ENCODE measurements at regions not wholly inside any gene's neighbourhood (a gene's known extent, or its start where the extent isn't known, plus 50 kb on each side); places are given as distances from the start of the nearest gene placed in this dataset.

GRCh38 chr9:89659473-89659872 is 54.7 kb downstream of the GADD45G start:
- TF ChIP-seq CTCF (IDR thresholded peaks at IDR 0.05): no peak
- H3K4me3 ChIP-seq: no peak overlapping the region
- no peaks in the 10 kb centered on the region for H3K36me3 ChIP-seq
- no peak overlapping the region for H3K27ac ChIP-seq
- intact Hi-C loops (cut with DNase I): no loop called here
- no peaks in the 10 kb centered on the region for H3K27me3 ChIP-seq
- no peak overlapping the region for H3K9ac ChIP-seq (ENCODE audit: low read depth in 2 of 2, low read length in 2 of 2)
- no peak for DNase-seq
- H3K9me3 ChIP-seq: no peaks in the 10 kb centered on the region
- H3K4me1 ChIP-seq: peaks cover 16% of the 10 kb centered on the region

DNA sequence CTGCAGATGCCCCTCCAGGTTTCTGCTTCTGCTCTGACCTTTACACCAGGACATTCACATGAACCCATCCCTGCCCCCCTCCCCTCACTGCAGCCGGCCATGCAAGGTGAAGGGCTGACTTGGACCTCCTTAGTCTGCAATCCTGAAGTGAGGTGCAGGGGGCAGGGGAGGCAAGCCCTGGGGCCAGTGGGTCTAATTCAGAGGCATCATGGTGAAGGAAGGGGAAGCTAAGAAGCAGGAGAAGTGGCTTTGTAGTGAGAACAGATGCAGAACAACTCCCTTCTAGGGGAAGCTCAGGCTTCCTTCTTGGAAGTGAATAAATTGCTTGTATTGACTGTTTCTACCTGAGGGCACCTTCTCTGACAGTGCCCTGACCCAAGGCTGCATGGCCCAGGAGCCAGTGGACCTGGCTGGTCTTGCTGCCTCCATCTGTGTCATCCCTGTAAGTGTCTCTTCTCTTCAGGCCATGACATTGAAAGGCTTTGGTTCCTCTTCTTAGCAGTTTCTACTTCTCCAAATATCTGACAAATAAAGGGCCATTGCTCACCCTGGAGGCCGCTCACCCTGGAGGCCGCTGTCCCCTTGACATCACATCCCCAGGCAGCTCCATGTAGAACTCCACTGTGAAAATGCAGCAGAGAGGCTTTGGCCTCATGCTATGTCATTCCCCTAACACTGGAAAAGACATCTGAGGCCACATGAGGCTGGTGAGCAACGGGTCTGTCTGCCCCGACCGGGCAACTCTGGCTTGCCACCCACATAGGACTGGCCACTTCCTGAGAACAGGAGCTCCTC is 55.3 kb downstream of the GADD45G start:
- intact Hi-C loops (cut with DNase I): no loop called here
- Histone ChIP-seq H3K9ac (ENCODE audit: low read depth in 2 of 2, low read length in 2 of 2) (no peak overlapping the region), H3K36me3 (no peaks in the 10 kb centered on the region), H3K27me3 (no peaks in the 10 kb centered on the region), H3K4me3 (no peak overlapping the region), H3K27ac (no peak overlapping the region), H3K4me1 (peaks cover 16% of the 10 kb centered on the region), H3K9me3 (no peaks in the 10 kb centered on the region)
- no peak for TF ChIP-seq CTCF (IDR thresholded peaks at IDR 0.05)
- DNase-seq: no peak

DNA sequence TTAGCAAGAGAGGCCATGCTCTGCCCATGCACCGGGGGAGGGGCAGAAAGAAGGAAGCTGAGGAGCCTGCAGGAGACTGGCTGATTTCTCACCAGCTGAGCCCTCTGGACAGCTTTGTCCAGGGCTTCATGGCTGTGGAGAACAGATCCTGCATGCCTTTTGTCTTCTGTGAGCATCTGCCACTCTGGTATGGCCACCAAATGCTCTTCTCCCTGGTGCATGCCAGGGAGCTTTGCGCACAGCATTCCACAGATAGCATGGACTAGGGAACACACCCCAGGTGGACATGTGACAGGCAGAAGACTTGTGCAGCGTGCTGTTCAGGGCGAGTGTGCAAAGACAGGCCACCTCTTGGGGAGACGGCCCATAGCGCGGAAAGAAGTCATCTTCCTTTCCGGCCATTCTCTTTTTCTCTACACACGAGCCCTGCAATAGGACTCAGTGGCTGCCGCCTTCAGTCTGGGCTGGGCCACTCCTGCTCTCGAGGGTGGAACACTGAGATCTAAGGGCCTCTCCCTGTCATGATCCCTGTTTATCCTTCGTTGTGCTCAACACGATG is 56.7 kb downstream of the GADD45G start:
- H3K4me1 ChIP-seq: peaks cover 16% of the 10 kb centered on the region
- no peaks in the 10 kb centered on the region for H3K27me3 ChIP-seq

GRCh38 chr9:89661956-89662717 is 57.3 kb downstream of the GADD45G start:
- Histone ChIP-seq H3K9ac (ENCODE audit: low read depth in 2 of 2, low read length in 2 of 2) (peak overlapping the region in 1 of 2 donors; percentile 43), H3K9me3 (no peaks in the 10 kb centered on the region), H3K4me1 (peaks cover 16% of the 10 kb centered on the region), H3K27me3 (no peaks in the 10 kb centered on the region), H3K4me3 (peak overlapping the region; percentile 22), H3K27ac (peak overlapping the region; percentile 65), H3K36me3 (no peaks in the 10 kb centered on the region)
- intact Hi-C loops (cut with DNase I): no loop called here
- peak; percentile 100 for DNase-seq
- TF ChIP-seq CTCF (IDR thresholded peaks at IDR 0.05): no peak

More for the DNA sequence above, 56.7 kb downstream of the GADD45G start:
- H3K9me3 ChIP-seq: no peaks in the 10 kb centered on the region
- no peak for TF ChIP-seq CTCF (IDR thresholded peaks at IDR 0.05)
- DNase-seq: peak; percentile 65
- H3K36me3 ChIP-seq: no peaks in the 10 kb centered on the region
- peak overlapping the region in 1 of 2 donors; percentile 43 for H3K9ac ChIP-seq (ENCODE audit: low read depth in 2 of 2, low read length in 2 of 2)
- intact Hi-C loops (cut with DNase I): no loop called here
- H3K4me3 ChIP-seq: no peak overlapping the region
- H3K27ac ChIP-seq: peak overlapping the region; percentile 65

- DNase-seq: no peak
- no peak overlapping the region for H3K4me3 ChIP-seq
- intact Hi-C loops (cut with DNase I): no loop called here
- H3K9ac ChIP-seq (ENCODE audit: low read depth in 2 of 2, low read length in 2 of 2): peak overlapping the region in 1 of 2 donors; percentile 43
- H3K36me3 ChIP-seq: no peaks in the 10 kb centered on the region
- TF ChIP-seq CTCF (IDR thresholded peaks at IDR 0.05): no peak
- H3K4me1 ChIP-seq: peaks cover 16% of the 10 kb centered on the region
- no peaks in the 10 kb centered on the region for H3K27me3 ChIP-seq
- H3K27ac ChIP-seq: peak overlapping the region; percentile 65
- H3K9me3 ChIP-seq: no peaks in the 10 kb centered on the region
Observed at GRCh38 chr9:89662718-89663613, 58.2 kb downstream of the GADD45G start.

All from colonic mucosa (tissue), 4 donors.